Myocyte (in vitro differentiated cells): ENCODE measurements at regions not wholly inside any gene's neighbourhood (a gene's known extent, or its start where the extent isn't known, plus 50 kb on each side); places are given as distances from the start of the nearest gene placed in this dataset.

Experiments
- DNase-seq: peaks from one replicate; pipeline ENCODE4 v3.0.0-alpha.2; 2012; ENCODE audit warnings: low read depth

DNA sequence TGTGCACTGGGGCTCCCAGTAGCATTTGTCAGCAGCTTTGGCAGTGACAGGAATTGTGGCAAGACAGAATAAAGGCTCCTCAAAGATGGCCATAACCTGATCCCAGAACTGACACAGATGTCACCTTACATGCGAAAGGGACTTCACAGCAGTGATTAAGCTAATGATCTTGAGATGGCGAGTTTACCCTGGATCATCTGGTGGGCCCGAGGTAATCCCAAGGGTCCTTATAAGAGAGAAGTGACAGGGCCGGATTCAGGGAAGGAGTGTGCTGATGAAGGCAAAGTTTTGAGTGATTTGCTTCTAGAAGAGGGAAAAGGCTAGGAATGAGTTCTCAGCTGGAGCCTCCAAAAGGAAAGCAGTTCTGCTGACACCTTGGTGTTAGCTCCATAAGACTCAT lies 333.9 kb downstream of the LPIN1 start:
- no peak for DNase-seq

DNA sequence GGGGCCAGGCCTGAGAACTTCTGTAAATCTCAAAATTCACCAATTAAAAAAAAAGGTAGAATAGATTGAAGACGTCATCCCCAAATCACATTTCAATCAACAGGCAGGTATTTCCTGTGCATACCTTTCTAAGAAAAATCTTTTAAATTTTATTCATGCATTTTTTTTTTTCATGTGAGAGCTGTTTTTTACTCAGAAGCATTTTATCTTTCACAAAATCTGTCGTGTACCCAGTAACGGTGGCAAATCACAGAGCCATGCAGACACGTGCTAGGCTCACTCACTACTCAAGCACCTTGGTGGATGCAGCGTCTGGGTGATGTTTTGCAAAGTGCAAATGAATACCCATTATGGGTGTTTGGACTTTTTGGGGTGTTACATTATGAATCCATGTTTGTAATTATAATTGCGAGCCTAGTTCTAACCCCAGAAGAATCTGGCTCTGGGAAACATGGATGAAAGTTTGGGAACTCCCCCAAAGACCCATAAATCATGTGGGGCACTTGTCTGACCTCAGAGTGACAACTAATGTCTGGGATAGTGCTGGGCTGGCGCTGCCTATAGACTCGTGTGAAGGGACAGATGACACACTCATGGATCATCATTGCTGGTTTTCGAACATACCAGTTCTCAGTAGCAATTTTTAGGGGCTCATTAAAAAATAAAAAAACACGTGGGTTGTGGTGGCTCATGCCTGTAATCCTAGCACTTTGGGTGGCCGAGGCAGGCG lies 335.2 kb downstream of the LPIN1 start:
- no peak for DNase-seq

DNA sequence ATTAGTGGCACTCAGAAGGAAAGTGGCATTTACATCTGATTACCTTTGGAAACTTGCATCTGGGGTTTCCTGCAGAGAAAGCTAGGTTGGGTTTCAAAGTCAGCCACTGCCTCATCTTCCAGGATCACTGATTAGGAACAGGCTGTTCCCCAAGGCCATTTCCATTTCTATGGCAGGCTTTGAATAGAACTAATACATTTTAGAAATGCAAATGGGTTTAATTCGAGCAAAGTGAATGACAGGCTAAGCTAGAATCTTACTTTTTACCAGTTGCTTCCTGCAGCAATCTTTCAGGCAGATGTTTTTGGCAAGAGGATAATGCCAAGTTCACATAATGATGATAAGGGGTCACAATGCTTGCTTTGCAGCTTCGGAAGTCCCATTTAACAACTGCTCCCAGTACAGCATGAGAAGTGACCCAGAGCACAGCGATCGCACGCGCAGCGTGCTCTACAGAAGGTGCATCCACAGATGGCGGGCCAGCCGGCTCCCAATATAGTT lies 336.7 kb downstream of the LPIN1 start:
- no peak for DNase-seq

DNA sequence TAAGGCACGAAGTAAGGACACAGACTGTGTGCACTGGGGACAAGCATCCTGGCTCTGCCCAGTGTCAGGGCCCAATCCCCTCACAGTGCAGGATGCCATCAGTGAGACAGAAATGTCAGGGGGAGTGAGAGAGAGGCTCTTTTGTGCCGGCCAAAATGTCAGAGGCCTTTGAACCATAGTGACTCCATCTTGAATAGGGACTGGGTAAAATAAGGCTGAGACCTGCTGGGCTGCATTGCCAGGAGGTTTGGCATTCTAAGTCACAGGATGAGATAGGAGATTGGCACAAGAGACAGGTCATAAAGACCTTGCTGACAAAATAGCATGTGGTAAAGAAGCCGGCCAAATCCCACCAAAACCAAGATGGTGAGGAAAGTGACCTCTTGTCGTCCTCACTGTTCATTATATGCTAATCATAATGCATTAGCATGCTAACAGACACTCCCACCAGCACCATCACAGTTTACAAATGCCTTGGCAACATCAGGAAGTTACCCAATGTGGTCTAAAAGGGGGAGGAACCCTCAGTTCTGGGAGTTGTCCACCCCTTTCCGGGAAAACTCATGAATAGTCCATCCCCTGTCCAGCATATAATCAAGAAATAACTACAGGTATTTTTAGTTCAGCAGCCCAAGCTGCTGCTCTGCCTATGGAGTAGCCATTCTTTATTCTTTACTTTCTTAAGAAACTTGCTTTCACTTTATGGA lies 337.4 kb downstream of the LPIN1 start:
- no peak for DNase-seq

DNA sequence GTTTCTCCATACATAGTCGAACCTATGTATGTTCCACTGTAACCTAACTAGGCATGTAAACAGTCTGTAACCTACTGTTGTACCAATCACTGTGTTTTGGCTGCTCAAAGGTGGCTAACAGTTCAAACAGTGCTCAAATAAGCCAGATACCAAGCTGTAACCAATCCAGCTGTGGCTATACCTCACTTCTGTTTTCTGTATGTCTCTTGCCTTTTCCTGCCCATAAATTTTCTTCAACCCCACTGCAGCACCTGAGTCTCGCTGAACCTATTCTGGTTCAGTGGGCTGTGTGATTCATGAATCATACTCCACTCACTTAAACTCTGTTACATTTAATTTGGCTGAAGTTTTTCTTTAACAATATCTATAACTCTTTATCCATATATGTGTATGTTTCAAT lies 340.7 kb downstream of the LPIN1 start:
- DNase-seq: no peak

DNA sequence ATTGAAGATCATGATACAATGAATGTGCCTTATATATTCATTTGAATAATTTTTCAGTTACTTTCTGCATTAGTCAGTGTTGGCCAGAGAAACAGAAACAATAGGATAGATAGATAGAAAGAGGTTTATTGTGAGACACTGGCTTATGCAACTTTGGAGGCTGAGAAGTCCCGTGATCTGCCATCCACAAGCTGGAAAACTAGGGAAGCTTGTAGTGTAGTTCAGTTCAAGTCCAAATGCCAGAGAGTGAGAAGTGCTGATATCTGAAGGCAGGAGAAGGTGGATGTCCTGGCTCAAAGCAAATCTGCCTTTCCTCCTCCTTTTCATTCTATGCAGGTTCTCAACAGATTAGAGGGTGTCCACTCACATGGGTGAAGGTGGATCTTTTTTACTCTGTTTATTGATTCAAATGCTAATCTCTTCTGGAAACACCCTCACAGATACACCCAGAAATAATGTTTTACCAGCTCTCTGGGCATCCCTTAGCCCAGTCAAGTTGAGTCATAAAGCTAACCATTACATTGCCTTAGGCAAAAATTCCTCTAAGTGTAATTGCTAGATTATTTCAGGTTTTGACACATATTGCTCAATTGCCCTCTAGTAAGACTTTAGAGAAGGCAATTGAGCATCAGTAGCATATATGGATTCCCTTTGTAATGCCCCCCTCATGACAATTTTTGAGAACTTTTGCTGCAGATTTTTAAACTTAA lies 341.4 kb downstream of the LPIN1 start:
- no peak for DNase-seq

DNA sequence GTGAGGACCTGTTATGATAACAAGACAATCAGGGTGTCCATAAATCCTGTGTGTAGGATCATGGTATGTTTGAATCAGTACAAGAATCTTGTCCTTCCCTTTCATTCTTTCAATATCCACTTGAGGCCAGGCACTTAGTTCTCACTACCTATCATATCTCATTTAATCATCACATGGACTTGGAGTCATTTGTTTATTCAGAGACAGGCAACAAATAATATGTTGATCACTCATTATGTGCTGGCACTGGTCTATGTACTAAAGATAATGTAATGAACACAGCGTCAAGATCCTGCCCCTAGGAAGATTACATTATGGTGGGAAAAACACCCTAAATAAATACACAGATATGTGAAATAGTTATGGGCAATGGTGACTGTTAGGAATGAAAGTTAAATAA lies 342.6 kb downstream of the LPIN1 start:
- DNase-seq: no peak

DNA sequence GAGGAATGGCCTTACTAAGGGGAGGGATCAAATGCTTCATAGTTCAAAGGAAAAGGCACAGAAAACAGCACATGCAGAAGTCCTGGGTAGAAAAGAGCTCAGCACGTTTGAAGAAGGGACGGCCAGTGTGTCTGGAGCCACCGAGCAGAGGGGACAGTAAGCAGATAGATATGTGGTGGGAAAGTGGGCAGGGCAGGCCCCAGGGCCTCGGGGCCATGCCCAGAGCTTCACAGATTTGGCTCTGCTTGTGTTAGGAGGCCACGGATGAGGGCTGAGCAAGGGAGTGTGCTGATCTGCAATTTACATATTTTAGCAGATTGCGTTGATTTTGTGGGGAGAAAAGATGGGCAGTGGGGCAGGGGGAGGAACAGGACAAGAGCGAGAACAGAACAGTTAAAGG lies 343.1 kb downstream of the LPIN1 start:
- DNase-seq: no peak

DNA sequence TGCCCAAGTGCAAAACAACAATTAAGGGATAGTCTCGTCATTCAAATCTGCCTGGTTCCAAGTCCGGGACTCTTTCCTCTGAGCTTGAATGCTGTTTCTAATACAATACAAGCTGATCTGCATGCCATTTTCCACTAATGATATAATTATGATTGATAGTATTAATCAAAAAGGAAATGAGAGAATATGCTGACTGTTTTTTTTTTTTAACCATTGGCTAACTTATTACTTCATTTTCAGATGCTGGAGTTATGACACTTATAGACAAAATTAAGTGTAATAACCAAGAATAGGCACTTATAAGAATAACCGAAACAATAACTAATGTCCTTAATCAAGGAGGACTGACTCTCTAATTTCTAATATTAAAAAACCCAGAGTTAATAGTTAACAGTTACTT lies 343.6 kb downstream of the LPIN1 start:
- DNase-seq: no peak

DNA sequence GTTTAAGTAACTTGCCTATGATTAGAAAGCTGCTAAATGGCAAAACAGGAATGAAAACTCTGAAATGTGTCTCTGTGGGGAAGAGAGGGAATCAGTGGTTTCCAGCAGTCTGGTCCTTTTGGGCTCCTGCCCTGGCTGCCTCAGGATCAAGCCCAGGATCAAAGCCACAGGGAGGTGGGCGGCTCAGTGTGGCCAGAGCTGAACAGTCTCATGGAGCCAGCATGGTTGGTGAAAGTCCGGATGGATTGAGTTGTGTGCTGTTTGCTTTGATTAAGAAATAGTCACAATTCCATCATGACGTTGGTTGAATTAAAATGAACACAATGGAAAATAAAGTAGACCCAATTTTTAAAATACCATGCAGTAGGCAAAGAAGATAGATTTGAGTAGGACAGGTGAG lies 344.2 kb downstream of the LPIN1 start:
- no peak for DNase-seq

DNA sequence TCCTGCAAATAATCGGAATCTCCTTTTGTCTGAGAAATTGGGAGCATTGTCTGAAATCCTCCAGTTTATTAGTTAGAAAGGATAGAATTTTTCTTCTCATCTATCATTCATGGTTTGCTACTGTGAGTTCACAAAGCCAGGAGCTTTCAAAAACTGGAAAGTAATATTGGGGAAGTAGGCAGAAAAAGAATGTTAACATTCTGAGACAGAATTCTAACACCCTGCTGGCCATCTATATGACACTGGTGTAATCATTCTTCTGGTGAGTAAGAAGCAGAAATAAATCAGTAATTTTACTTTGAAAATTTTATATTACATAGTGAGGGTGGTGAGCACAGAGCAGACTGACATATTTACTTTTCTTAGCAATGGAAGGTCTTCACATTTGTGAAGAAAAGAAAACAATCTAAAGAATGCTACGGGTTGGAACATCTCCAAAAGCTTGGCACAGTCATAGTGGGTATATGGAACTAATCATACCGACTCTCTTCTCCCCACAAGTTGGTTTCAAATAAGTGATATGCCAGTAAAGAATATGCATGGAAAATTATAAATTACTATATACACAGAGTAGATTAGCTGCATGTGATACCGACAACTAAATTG lies 344.9 kb downstream of the LPIN1 start:
- DNase-seq: no peak

DNA sequence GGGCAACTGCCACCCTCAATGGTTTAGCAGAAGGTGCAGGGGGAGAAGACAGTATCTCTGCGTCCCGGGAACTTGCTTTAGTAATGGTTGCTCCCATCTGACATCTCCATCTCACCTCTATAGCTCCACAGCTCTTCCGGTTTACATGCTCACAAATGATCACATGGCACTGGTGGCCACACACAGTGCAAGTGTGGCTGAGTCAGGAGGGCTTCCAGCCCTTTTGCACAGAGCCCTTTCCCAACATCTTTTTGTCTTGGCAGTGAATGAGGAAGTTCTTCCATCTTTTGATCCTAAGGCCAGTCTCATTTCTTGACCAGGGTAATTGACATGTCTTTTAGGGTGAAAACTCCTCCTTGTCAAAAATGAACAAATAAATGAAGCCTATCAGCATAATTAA lies 347.7 kb downstream of the LPIN1 start:
- DNase-seq: no peak

DNA sequence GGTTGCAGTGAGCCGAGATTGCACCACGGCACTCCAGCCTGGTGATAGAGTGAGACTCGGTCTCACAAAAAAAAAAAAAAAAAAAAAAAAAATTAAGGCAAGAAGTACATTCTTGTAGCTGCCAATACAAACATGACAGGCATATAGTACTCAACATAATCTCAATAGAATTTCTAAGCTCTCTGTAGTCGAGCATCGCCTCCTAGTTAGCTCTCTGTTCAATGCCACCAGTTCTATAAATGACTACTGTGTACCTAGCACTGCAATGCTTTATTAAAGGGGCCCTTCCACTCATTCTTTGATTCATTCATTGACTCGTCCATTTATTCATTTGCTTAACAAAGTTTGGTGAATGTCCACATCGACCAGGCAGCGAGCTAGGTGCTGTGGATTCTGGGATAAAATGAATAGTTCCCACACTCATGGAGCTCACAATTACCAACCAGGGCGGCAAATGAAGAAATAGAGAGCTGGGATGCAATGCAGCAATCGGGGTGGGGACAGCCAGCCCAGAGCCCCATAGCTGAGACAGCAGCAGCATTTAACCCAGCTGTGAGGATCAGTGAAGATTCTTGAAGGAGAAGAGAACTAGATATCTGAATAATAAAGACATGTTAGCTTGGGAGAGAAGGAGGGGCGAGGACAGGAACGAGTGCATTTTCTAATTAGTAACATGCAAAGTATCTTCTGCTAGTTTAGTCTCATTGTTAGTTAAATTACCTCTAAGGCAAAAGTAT lies 349.8 kb downstream of the LPIN1 start:
- no peak for DNase-seq

DNA sequence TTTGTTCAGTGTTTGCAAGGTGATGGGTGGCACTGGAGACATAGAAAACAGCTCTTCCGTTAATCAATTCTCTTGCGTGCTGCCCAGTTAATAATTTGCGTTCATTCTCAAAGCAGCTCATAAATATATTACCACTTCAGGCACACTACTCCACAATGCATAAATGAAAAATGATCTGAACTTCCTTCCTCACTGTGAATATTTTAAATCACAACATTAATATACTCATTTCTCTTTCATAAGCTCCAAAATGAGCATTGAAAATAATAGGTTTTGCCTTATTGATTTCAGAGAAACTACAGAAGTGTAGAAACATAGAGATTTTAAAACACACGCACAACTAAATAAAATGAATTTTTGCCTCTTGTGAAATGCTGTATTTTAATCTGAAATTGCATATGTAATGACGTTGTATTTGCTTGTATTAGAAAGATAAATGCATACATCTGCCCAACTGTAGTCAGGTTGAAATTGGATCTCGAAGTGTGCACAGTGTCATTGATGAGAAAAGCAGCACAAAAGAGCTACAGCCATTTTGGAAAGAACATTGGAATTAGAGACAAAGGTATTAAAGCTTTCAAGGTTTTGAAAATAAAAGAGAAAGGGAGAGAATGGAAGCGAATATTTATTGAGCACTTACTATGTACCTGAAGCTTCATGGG lies 350.5 kb downstream of the LPIN1 start:
- DNase-seq: no peak

DNA sequence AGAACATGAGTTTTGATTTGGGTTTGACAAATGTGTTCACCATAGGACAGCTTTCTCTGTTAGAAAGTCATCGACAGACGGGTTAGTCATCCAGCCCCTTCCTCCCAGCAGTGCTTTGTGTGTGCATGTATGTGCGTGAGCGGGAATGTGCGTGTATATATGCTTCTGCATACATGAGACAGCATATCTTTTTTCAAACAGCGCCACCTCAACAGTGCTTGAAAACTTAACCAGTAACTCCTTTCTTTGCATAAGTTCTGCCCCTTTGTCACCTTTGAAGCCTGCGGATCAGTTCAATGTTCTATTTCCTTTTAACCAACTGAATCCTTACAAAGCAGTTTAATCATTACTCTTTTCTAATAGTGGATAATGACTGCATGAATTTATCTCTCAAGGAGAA lies 351.4 kb downstream of the LPIN1 start:
- no peak for DNase-seq

DNA sequence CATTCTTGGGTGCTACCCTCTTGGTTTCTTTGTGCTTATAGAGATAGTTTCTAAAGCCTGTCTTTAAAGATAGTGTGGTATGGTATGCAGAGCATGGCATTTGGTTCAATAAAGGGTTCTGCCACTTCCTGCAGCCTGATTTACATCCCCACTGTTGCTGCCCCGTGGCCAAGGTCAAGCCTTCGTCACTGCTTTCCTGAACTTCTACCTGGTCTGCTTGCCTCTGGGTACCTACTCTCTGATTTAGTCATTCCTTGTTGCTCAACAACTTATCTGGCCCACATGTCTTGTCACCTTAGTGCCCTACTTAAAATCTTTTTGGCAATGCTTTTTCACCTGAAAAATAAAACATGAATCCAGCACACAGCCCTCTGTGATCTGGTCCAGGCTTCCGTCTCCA lies 352.9 kb downstream of the LPIN1 start:
- no peak for DNase-seq

DNA sequence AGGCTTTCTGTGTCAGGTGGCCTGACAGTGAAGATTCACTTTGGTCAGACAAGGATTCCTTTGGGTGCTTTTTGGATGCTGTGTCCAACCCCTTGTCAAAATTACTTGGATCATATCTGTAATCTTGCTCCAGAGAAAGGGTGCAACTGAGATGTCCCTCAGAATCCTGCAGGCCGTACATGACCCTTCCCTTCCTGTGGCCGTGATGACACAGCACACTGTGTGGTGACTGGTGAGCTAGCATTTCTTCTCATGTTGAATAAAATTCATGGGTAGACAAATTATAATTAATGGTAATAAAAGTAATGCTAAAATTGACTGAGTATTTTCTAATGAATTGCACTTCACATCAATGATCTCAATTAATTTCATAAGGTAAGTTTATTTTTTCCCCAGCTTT lies 356.2 kb downstream of the LPIN1 start:
- no peak for DNase-seq

DNA sequence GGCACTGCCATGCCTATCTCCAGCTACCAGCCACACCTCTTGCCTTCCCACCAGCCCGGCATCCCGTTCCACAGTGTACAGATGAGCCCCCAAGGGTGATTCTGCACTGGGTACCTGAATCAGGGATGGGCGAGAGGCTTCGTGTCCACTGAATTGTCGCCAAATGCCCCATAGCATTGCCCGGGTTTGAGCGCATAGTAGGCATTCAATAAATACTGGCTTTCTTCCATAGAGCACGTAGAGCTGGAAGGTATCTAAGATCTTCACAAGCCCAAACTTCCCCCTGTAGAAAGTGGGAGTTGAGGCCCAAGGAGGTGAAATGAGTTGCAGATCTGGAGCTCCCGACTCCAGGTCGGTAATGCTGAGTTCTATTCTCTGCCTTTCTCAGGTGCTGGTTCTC lies 358.7 kb downstream of the LPIN1 start:
- DNase-seq: no peak

DNA sequence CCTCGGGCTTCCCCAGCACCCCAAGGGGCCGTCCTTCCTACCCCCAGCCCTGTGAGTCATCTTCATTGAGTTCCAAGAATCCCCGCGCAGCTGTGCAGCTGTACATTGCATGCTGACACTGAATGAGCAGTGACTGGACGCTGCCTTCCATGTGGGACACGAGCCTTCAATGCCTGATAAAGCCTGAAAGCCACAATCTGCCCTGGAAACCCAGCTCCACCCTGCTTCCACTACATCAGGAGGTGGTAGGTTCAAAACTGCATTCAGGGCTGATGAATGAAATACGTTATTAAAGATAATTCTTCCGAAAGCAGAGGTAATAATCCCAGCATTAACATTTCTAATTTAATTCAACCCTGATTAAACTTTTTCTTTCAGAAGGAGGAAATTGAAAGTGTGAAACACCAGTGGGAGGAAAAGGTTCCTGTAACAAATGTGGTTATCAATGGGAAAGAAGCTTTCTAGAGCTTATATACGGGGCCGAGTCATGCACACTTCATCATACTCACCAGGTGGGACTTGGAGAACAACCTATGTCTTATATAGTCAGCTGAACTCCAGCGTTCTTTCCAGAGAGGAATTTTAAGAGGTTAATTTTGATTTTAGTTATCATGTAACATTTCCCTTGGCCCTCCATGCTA lies 360.1 kb downstream of the LPIN1 start:
- peak; percentile 98 for DNase-seq

DNA sequence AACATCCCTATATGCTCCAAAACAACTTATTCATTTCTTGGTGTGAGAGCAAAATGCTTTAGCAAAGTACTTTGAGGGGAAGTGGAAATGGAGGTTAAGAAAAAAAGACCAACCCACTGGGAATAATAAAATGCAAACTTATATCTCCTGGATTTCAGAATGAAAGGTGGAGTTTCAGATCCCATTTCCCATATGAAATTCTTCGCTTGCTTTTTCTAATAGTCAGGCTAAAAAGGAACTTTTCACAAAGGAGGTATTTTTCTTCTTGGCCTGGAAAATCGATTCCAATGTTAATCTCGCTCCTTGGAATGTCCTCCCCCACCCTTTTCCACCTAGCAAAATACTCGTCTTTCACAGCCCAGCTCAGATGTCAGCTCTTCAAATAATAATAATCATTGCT lies 360.9 kb downstream of the LPIN1 start:
- no peak for DNase-seq
